ENCODE measurements at regions not wholly inside any gene's neighbourhood (a gene's known extent, or its start where the extent isn't known, plus 50 kb on each side); places are given as distances from the start of the nearest gene placed in this dataset.

GRCh38 chr4:81566161-81566591 lies 94.5 kb upstream of the RASGEF1B start:
- H3K79me1 ChIP-seq (ENCODE audit: low read depth, low read length) = no peaks in the 10 kb centered on the region
- H3K23me2 ChIP-seq (ENCODE audit: low read depth, low read length) = no peaks in the 10 kb centered on the region
- no peak for FAIRE-seq
- no peak overlapping the region for H4K91ac ChIP-seq (replicated peaks; ENCODE audit: insufficient read length, low read length)
- ChIA-PET POLR2A (ENCODE audit: partially characterized antibody) (no interaction called here), CTCF (ENCODE audit: partially characterized antibody) (no interaction called here)
- H3K23ac ChIP-seq (ENCODE audit: insufficient read length) = no peak overlapping the region
- 70% methylated on average over 5 of the region's 5 CpGs; no CpG with 5 or more reads in 1 of the 2 experiments for WGBS, 2 experiments (ENCODE audit: extremely low coverage in 1 of 2, insufficient coverage in 1 of 2, insufficient read length in 1 of 2, insufficient replicate concordance in 2 of 2, low coverage in 1 of 2, low lambda C conversion rate in 2 of 2, missing lambda C conversion rate in 1 of 2)
- no peak for DNase-seq (ENCODE audit: low read depth in 1 of 2, low spot score in 2 of 2)
- H3K4me2 ChIP-seq (ENCODE audit: insufficient read depth in 1 of 2, low read depth in 2 of 2, low read length in 2 of 2) = no peak overlapping the region
- no peak overlapping the region for H4K8ac ChIP-seq (ENCODE audit: extremely low read depth, insufficient read depth, low read length)
- H2BK15ac ChIP-seq (ENCODE audit: low read length) = no peak overlapping the region
- peaks cover 0 to 4% (median 0%) of the 10 kb centered on the region in 4 experiments; a peak in 4 of 7 replicates for H3K4me1 ChIP-seq (replicated peaks in 1 of 4; ENCODE audit: control insufficient read depth in 3 of 4, insufficient read depth in 4 of 4, low read length in 3 of 4)
- no peak overlapping the region for H3K4me3 ChIP-seq (ENCODE audit: extremely low read depth in 1 of 4, insufficient read depth in 2 of 4, low read depth in 3 of 4, low read length in 4 of 4)
- no peak overlapping the region for H3K27ac ChIP-seq (ENCODE audit: low read depth, low read length)
- H2AFZ ChIP-seq (ENCODE audit: low read length) = no peak overlapping the region
- H2BK20ac ChIP-seq (ENCODE audit: low read length) = no peak overlapping the region
- H3K9me3 ChIP-seq (ENCODE audit: insufficient read depth in 2 of 2, low read depth in 1 of 2, low read length in 1 of 2) = no peaks in the 10 kb centered on the region
- H3K4ac ChIP-seq (replicated peaks; ENCODE audit: insufficient read length, low read depth, low read length) = no peak overlapping the region
- no peak overlapping the region for H2BK120ac ChIP-seq (replicated peaks; ENCODE audit: low read depth, low read length)
- peak overlapping the region in 1 of 4 experiments; percentile 8; a peak in 2 of 7 replicates for H3K9ac ChIP-seq (replicated peaks in 1 of 4; ENCODE audit: extremely low read depth in 1 of 4, low read depth in 3 of 4, low read length in 3 of 4)
- TF ChIP-seq TCF12 (IDR thresholded peaks at IDR 0.05; ENCODE audit: low read depth, low read length) = no peak
- no peak for TF ChIP-seq SAP30 (IDR thresholded peaks at IDR 0.05; ENCODE audit: insufficient read depth, insufficient replicate concordance, low read length)
- TF ChIP-seq TBP (IDR thresholded peaks at IDR 0.05; ENCODE audit: low read depth, low read length) = no peak
- TF ChIP-seq RFX5 (IDR thresholded peaks at IDR 0.05; ENCODE audit: borderline replicate concordance, low read depth, low read length) = no peak
- TF ChIP-seq GABPA (IDR thresholded peaks at IDR 0.05; ENCODE audit: borderline replicate concordance, insufficient read depth, low read length) = no peak
- no peak for TF ChIP-seq MAX (IDR thresholded peaks at IDR 0.05)
- TF ChIP-seq PHF8 (conservative IDR thresholded peaks at IDR 0.05; ENCODE audit: low read depth, low read length) = no peak
- H3K14ac ChIP-seq (ENCODE audit: insufficient read length) = no peak overlapping the region
- no peak overlapping the region for H4K5ac ChIP-seq (ENCODE audit: insufficient read length, low read depth, low read length)
- H2AK5ac ChIP-seq (ENCODE audit: low read depth, low read length) = no peak overlapping the region
- H3K36me3 ChIP-seq (ENCODE audit: control insufficient read depth in 2 of 4, insufficient read depth in 4 of 4, low read length in 3 of 4) = no peaks in the 10 kb centered on the region
- no peak overlapping the region for H2BK5ac ChIP-seq (ENCODE audit: low read depth, low read length)
- no peaks in the 10 kb centered on the region for H4K20me1 ChIP-seq (replicated peaks in 1 of 2; ENCODE audit: control insufficient read depth in 1 of 2, insufficient read depth in 2 of 2, low read length in 2 of 2)
- H2BK12ac ChIP-seq (ENCODE audit: low read depth, low read length) = no peak overlapping the region
- no peak overlapping the region for H3K56ac ChIP-seq (replicated peaks; ENCODE audit: insufficient read length, low read depth, low read length)
- no peak overlapping the region for H3K18ac ChIP-seq (ENCODE audit: extremely low read depth, low read length)
- H3K79me2 ChIP-seq (ENCODE audit: control insufficient read depth in 1 of 2, insufficient read depth in 2 of 2, low read length in 2 of 2) = no peaks in the 10 kb centered on the region
- H3K27me3 ChIP-seq (replicated peaks in 1 of 4; ENCODE audit: control insufficient read depth in 3 of 4, extremely low read depth in 1 of 4, insufficient read depth in 3 of 4, low read length in 3 of 4) = no peaks in the 10 kb centered on the region

All from H1 (cell line).